Astrocyte (in vitro differentiated cells and primary cell): ENCODE measurements at regions not wholly inside any gene's neighbourhood (a gene's known extent, or its start where the extent isn't known, plus 50 kb on each side); places are given as distances from the start of the nearest gene placed in this dataset.

ENCODE experiments used
- CTCF ChIP-seq: IDR thresholded peaks from 2 replicates; pipeline ENCODE4 v1.5.1; 2011; ENCODE audit warnings: low read depth, mild to moderate bottlenecking, inconsistent platforms, low read length, moderate library complexity; ENCODE audit not compliant: insufficient read depth
- EZH2 ChIP-seq: IDR thresholded peaks from 2 replicates; pipeline ENCODE4 v1.6.1; 2012; ENCODE audit warnings: mild to moderate bottlenecking, low read length, inconsistent platforms; ENCODE audit not compliant: insufficient read depth

- TF ChIP-seq CTCF (no peak), EZH2 (no peak)
These were observed 380.7 kb downstream of the ZNF536 start for GRCh38 chr19:30752876-30753275.
